ENCODE measurements at regions not wholly inside any gene's neighbourhood (a gene's known extent, or its start where the extent isn't known, plus 50 kb on each side); places are given as distances from the start of the nearest gene placed in this dataset.

DNA sequence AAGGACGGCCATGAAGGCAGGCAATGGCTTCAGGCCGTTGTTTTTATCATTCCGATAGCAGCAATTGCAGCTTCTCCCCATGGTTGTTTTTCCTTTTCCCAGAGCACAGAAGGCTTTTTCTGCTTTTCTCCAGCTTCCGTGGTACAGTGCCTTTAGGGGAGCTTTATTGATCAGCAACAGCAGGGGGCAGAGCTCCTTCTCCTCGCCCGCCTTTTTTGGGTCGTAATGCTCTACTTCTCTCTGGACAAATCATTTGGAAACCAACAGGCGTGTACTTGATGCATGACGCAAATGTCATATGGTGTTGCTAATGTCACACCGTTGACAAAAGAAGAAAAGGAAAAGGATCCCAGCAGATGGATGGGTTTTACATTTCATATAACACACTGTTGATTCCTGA is 79.7 kb upstream of the SNRK start:
- no peak for FAIRE-seq

DNA sequence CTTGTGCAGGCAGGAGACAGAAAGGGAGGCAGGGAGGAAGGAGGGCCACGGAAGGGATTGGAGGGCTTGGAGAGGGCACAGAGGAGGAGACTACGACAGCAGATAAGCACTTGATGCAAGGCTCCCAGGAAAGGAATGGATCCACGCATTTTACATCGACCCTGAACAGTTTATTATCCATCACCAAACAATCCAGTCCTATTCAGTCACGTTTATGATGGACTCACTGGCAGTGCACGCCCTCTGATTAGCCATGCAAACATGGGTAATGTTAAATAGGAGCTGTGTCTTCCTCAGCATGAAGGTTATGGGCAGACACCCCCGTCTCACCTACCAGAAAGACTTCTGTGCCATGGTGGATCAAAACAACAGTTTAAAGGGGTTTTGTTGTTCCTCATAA is 80.2 kb upstream of the SNRK start:
- FAIRE-seq = no peak

DNA sequence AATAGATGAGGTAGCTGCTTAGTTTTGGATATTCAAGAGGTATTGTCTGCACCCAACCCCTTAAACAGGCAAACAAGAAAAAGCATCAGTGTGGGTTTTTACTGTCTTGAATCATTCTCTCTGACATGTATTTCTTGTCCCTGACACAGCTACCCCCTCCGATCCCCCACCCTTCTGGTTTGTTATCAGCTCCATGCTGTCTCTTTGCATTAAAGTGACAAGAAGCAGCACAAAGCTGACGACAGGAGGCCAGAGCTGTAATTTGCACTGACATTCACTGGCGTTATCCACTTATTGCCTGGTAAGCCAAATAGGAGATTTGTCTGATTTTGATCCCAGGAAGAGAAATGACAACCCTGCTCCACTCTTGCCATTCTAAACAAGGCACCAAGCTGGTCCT is 83.3 kb upstream of the SNRK start:
- FAIRE-seq = no peak

DNA sequence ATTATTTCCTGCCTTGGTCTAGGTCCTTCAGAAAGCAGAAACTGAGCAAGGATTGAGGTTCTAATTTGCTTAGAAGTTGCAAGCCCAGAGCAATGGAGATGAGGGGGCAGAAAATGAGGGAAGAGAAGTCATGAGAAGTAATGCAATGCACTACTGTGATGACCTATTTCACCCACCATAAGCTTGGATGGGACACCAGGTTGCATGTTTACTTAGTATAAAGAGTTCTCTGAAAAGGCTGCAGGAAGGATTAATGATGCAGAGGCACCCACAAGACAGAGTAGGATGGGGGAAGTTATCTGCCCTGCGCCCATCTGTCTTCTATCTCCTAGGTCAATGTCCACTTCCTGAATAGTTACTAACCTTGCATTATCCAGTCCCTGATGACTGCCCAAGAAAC is 84.8 kb upstream of the SNRK start:
- no peak for FAIRE-seq

DNA sequence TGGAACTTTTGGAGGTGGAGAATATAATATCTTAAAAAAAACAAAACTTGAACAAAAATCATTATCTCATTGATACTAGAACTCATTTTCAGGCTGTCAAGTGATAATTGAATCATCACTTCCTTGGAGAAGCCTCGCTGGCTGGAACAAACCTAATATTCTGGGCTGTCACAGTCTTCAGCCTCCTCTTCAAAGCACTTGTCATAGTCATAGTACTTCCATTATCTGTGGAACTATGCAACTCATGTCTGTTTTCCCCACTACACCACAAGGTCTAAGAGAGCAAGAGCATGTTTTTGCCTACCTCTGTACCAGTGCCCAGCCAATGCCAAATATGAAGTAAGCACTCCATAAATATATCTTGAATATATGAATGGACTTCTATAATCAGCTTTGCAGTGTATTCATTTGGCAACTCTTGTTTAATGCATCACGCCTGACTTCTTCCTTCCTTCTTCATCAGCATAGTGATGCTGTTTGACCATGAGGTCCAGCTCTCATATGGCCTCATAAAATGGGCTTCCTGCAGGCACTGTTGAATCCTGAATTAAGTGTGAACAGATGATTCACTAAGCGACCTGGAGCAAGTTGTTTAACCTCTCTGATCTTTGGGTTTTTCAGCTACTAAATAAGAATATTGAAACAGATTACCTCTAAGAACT is 86.6 kb upstream of the SNRK start:
- FAIRE-seq = no peak

DNA sequence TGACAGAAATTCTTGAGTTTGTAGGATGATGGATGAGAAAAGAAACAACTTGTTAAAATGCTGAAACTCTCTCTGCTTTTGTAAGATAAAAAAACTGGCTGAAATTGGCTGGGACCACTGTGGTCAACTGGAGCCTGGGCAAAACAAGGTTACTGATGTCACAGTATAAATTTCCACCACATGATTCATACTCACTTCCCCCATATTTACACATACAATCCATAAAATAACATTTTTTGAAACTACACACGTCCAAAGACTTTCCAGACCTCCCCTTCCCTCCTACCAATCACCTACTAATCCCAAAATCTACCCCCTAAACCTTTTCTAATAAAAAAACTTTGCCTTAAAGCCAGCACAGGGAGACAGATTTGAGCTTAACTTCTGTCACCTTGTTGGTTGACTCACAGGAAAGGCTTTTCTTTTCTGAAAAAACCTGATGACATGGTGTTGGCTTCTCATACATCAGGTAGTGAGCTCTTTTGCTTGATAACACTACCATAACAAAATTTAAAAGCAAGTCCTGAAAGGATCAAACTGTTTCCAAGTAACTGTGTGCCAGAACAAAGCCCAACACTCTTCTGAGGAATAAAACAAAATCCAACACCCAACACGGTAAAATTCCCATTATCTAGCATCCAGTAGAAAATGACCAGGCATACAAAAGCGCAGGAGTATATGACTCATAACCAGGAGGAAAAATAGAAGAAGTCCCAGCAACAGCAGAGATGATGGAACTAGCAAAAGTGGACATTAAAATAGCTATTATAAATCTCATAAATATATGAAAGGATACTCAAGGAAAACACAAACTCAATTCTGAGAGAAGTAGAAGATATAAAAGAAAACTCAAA is 87.3 kb upstream of the SNRK start:
- FAIRE-seq = no peak

DNA sequence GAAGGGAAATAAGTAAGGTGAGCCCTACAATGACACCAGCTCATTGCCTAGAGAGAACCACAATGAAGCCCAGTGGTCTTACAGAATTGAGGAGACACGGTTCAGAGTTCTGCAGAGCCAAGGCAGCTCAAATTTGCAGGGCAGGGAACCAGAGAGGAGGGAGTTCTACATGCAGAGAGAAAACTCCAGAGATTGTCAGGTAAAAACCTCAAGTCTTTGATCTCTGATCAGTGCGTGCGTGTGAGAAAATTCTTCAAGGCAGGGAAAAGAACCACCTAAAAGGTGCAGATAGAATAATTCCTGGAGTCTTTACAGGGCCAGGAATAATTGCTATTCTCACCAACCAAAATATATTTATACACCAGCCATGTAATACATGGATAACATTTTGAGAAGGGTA is 88.0 kb upstream of the SNRK start:
- no peak for FAIRE-seq

DNA sequence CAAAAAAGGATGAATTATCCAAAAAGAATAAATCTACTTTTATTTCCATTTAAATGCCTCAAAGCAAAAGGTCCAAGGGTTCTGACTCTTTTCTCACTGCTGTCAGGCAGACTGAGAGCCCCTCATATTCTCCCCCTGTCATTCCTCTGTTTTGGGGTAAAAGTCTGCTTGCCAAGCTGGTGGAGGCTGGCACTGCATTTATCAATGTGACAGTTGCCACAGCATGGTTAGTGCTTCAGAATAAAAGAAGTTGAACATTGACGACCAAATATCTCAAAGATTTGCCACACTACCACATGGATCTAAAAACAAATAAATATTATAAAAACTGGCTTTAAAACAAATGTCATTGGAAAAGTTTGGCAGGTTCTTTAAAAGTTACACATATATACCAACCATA is 89.2 kb upstream of the SNRK start:
- no peak for FAIRE-seq

DNA sequence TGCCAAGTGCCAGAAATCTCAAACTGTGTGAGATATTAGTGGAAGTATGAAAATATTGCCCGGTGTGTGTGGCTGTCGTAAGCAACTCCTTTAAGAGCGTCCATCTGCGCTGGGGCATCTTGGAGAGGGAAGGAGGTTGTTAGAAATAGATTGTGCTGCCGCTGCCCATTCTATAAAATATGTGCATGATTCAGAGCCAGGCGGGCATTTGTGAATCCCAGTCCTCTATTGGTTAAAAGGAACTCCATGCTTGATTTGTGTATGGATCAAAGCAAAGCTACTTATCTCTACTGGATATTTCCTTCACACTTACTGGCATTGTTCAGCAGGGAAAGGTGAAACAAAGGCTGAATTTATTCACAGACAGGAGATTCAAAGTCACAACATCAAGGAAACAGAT is 89.6 kb upstream of the SNRK start:
- FAIRE-seq = no peak

DNA sequence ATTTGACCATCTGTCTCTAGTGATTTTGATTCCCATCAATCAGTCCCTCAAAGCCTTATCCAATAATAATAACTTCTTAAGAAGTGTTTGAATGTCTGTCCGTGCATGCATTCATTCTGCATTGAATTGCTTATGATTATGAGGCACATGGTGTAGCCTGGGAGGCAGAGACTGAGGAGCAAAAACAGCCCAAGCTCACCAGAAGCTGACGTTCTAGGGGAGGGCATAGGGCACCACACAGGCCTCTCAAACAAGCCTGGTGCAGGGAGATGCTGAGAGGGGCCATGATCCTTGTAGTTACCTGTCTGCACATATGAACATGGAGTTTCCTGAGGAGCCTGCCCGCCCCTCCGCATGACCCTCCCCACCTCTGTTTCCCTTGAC is 89.2 kb upstream of the POMGNT2 start:
- FAIRE-seq = no peak

DNA sequence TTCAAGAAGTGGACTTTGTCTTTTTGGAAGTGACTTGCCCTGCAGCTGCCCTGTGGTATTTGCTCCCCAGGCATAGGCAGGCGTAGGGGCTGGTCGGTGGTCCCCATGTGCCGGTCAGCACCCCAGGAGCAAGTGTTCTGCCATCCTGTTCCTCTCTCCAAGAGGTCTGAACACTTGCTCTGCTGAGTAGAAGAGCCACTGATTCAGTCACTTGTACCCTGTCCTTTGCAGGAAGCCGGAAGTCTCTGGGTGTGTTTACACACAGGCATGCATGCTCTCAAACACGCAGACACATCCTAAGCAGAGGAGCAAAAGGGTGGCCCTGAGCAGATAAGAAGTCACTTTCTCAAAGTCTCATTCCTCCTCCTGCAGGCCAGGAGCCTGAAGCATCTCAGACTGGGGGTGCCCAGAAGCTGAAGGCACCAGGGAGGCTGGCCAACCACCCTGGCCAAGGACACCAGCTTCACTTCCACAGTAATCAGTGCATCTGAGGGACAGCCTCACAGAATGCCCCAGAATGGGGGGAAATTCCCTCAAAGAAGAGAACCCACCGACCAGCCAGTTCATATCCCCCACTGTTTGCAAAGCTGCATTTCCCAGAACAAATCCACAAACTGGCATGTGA is 88.7 kb upstream of the POMGNT2 start:
- FAIRE-seq = no peak

DNA sequence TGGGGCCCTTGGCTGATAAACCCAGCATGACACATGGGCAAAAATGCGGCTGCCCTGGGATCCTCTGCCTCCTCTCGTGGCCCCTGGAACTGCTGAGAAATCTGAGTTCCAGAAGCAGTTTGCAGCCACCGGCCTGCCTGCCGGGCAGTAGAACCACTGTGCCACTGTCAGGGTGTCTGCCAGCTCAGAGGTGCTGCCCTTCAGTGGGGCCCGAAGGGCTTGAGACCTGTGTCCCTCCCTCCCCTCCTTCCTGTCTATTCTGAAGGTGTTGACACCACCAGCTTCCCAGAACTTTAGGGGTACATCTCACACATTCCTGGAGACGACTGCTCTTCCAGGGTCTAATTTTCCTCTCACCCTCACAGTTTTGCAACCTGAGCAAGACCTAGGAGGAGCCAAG is 88.2 kb upstream of the POMGNT2 start:
- FAIRE-seq = no peak

DNA sequence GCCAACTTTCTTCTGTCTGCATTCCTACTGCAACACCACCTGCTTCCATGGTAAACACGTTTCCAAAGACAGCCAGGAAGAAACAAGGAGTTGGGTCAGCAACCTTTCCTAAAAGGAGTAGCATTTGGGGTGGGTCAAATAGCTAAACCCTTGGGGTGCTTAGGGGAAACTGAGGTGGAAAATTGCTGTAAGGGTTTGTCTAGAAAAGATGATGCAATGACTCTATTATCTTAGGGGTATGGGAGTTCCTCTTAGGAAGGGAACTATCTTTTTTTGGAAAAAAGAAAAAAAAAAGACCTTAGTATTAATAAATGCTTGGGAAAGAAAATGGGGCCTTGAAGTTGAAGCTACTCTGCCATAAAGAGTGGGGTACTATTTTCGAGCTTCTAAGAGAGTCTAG is 86.1 kb upstream of the POMGNT2 start:
- FAIRE-seq = no peak

DNA sequence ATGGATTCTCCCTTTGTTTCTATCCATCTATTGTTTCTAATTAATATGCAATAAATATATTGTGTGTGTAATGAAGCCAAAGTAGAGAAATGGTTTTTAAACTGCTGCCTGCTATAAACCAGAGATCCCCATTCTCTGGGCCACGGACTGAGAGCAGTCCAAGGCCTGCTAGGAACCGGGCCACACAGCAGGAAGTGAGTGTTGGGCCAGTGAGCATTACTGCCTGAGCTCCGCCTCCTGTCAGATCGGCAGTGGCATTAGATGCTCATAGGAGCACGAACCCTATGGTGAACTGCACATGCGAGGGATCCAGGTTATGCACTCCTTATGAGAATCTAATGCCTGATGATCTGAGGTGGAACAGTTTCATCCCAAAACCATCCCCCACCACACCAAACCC is 85.2 kb upstream of the POMGNT2 start:
- FAIRE-seq = no peak

DNA sequence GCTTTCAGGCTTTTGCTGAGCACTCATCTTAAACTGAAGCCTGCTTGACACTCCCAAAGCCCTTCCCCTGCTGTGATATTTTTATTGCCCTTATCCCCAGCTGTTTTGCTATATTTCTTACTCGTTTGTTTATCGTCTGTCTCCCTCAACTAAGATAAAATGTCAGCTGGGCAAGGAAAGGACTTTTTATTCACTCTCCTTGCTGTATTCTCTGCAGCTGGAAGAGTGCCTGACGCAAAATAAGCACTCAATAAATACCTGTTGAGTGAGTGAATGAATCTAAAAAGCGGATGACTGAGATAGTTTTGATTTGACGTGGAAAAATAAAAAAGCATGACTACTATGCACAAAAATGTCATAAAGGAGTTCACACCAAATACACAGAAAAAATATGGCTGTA is 84.8 kb upstream of the POMGNT2 start:
- FAIRE-seq = no peak

DNA sequence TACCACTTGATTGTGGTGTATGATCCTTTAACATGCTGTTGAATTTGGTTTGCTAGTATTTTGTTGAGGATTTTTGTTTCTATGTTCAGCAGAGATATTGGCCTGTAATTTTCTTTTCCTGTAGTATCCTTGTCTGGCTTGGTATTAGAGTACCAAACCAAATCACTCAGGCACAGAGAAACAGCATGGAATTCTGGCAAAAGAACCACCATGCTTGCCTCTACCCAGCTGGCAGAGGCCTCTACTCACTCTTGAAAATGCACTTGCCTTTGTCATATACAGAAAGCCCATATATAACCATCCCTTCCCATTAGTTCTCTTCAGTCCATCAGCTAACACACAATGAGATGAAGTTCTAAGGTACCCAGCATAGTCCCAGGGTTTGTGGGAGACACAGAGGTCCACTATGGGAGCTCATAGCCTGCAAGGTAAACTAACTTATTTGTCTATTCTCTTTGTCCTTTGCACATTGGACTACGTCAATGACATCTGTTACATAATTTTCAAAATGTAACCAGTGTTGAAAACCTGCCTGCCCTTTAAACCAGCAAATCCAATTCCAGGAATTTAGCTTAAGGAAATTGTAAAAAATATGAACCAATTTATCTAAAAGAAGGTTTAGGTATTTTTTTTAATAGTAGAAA is 82.1 kb upstream of the POMGNT2 start:
- no peak for FAIRE-seq

DNA sequence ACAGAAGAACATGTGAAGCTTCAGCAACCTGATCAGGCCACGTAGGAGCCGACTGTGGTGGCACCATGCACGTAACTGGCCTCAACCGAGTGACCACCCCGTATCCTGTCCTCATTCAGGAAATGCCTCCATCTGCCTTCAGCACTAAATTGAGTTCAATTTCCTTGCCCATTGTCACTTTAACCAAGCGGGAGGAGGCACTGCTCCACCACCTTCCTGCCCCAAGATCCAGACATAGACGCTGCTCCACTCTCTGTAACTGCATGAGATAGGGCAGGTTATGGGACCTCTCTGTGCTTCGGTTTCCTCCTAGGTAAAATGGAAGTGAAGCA is 80.1 kb upstream of the POMGNT2 start:
- no peak for FAIRE-seq

DNA sequence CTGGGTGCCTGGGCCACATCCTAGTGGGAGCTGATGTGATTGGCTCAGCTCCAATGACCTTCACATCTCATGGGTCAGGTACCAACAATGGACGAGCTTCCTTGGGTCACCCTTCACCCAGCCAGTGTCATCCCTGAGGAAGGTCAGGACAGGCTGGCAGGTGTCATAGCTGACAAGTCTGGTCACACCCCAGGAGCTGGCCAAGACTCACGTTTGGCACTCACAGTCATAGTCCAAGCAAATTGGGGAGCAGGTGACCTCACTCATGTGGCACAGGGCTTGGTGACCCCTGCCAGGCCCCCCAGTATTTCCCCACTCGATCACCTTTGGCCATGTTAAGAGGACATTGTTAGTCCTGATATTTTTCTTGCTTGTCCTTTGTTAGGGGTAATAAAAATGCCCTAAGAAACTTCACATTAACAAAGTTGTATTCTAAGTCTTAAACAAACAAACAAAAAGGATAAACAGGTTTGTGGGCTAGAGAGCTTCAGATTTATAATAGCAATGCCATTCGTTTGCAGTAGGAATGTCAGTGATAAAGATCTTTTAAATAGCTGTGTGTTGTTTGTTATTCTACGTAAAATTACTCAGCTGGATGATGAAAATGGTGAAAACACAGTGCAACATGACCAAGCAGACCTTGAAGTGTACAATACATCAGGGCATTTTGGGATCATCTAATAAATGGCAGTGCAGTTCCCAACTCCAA is 79.5 kb upstream of the POMGNT2 start:
- FAIRE-seq = no peak

DNA sequence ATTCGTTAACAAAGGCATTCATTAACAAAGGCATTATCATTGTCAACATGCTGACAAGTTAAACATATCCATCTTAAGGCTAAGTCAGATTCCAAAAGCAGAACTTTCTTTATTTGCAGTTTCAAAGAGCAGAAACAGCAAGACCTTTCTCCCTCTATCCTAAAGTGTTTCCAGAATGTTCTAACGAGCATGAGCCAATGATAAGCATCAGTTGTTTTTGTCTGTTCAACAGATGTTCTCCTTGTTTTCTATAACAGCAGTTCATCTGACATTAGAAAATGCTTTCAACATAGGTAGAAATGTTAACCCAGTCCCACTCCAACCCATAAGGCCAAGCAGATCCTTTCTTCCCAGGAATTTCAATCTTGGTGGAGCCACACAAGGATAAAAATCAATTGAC is 77.6 kb upstream of the POMGNT2 start:
- FAIRE-seq = no peak

DNA sequence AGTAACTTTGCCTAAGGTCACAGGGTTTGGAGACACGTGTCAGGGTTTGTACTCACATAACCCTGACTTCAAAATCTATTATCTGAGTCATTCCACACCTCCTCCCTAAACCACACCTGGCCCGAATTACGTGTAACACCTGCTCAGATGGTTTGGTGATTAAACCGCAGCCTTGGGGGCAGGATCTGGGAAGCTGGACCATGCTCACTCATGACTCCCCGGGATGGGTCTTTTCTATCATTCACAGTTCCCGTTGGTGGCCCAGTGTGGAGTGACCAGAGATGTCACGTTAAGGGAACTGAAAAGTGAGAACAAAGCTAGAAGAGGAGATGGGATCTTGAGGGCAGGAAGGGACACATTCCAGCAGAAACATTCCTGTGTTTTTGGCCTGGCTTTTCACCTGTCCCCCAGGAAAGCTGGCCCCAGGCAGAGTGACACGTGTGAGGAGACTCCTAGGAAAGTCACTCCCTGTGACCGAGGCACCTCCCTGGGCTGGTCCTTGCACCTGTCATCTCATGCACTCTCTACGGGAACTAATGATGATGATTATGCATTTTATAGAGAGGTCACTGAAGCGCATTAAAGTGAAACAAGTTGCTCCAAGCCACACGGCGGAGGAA is 75.4 kb upstream of the POMGNT2 start:
- no peak for FAIRE-seq

DNA sequence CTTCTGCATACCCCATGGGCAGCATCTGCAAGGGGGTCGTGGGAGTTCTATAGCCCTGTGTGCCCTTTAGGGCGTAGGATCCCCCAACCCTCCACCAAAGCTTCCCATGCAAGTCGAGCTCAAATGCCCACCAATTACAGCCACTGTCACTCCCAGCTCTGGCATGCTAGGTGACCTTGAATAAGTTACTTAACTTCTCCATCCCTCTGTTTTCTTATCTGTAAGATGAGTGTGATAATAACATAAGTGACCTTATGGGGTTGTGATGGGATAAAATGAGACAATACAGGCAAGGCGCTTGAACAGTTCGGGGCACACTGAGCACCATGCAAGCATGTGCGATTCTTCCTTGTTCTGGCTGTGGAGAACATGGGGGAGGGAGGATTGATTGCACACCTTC is 74.8 kb upstream of the POMGNT2 start:
- FAIRE-seq = no peak

DNA sequence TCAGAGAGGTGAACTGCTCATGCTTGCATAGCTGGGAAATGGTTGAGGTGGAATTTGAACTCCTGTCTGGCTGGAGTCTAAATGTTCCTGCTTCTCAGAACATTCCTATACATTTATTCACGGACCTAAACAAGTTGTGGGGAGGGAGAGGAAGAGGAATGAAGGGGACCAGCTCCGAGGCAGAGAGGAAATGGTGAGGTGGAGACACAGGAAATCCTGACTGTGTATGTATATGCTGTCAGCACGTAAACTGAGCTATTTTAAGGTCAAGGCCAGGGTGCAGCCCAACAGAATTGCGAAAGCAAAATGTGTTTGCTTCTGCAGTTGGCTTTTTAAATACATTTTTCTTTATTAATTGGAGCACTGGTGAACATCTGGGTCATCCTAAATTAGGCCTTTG is 74.1 kb upstream of the POMGNT2 start:
- FAIRE-seq = no peak

DNA sequence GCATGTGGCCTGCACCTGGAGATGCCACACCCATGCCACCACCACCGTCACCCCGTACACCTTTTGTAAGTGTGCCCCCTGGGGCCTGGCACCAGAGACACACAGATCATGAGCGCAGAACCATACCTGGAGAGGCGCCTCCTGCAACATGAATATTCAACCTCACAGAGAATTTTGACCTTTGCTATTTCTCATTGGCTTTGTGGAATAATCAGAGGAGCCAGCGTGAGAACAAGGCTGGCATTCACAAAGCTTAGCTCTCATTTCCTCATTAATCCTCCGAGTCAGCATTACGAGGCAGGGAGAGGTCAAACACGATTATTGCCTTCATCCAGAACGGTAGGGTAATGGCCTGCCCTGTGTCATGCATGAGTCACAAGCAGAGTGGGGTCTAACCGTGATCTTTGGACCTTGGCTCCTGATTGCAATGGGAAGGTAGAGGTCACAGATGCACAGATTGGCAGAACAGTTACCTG is 73.0 kb upstream of the POMGNT2 start:
- no peak for FAIRE-seq
